LNCaP clone FGC (cell line): ENCODE measurements at regions not wholly inside any gene's neighbourhood (a gene's known extent, or its start where the extent isn't known, plus 50 kb on each side); places are given as distances from the start of the nearest gene placed in this dataset.

ENCODE experiments used
- DNase-seq: peaks from one replicate; pipeline ENCODE4 v3.0.0-alpha.2; 2011; ENCODE audit warnings: low read depth
- H3K4me3 ChIP-seq: 2 replicates; pipeline ENCODE4 v1.5.1; 2011; ENCODE audit warnings: mild to moderate bottlenecking, low read depth, low read length, control low read depth
- TF ChIP-seq, protein P1 (sequence below): IDR thresholded peaks from 2 replicates; pipeline ENCODE4 v1.5.1; 2012; ENCODE audit warnings: mild to moderate bottlenecking; ENCODE audit not compliant: control insufficient read depth, insufficient read depth; ENCODE audit errors: extremely low read depth

DNA sequence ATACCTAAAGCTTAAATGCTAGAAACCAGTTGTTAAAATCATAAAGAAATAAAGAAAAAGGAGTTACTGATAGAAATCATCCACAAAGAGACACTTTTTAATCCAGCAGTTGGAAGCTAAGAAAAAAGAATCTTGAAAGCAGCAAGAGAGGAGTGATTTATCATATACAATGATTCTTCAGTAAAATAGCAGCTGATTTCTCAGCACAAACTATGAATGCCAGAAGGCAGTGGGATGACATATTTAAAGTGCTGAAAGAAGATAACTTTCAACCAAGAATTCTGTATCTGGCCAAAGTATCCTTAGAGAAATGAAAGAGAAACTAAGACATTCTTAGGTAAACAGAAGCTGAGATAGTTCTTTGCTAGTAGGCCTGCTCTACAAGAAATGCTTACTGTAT lies 366.0 kb downstream of the HTR1A start:
- no peak for DNase-seq
- no peak overlapping the region for H3K4me3 ChIP-seq
- TF ChIP-seq, protein P1, sequence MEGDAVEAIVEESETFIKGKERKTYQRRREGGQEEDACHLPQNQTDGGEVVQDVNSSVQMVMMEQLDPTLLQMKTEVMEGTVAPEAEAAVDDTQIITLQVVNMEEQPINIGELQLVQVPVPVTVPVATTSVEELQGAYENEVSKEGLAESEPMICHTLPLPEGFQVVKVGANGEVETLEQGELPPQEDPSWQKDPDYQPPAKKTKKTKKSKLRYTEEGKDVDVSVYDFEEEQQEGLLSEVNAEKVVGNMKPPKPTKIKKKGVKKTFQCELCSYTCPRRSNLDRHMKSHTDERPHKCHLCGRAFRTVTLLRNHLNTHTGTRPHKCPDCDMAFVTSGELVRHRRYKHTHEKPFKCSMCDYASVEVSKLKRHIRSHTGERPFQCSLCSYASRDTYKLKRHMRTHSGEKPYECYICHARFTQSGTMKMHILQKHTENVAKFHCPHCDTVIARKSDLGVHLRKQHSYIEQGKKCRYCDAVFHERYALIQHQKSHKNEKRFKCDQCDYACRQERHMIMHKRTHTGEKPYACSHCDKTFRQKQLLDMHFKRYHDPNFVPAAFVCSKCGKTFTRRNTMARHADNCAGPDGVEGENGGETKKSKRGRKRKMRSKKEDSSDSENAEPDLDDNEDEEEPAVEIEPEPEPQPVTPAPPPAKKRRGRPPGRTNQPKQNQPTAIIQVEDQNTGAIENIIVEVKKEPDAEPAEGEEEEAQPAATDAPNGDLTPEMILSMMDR: no peak

- H3K4me3 ChIP-seq: no peak overlapping the region
- no peak for DNase-seq
- TF ChIP-seq, protein P1: no peak
Observed at GRCh38 chr5:63573380-63573779, 388.9 kb downstream of the HTR1A start.

- no peak overlapping the region for H3K4me3 ChIP-seq
- TF ChIP-seq, protein P1: no peak
- DNase-seq: no peak
Observed at GRCh38 chr5:63572740-63573139, 389.5 kb downstream of the HTR1A start.

- no peak for DNase-seq
- TF ChIP-seq, protein P1: no peak
- H3K4me3 ChIP-seq: no peak overlapping the region
Observed at GRCh38 chr5:63570752-63571151, 391.5 kb downstream of the HTR1A start.

DNA sequence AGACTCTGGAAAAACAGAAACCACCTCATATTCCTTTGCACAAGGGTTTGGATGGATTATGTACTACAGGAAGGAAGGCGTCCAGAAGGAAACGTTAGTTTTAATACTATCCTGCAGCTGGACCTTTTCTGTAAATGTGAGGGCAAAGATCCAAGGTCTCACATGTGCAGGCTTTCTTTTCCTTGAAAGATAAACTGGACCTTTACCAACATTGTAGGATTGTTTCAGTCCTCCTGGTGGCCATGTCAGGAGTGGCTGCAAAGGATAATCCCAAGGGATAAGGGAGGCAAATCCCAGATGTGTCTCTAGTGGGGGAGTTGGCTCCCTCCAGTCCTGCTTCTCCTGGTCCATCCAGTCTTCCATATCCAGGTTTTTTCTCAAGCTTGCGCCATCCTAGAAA lies 397.5 kb downstream of the HTR1A start:
- DNase-seq: no peak
- H3K4me3 ChIP-seq: no peak overlapping the region
- TF ChIP-seq, protein P1: no peak

DNA sequence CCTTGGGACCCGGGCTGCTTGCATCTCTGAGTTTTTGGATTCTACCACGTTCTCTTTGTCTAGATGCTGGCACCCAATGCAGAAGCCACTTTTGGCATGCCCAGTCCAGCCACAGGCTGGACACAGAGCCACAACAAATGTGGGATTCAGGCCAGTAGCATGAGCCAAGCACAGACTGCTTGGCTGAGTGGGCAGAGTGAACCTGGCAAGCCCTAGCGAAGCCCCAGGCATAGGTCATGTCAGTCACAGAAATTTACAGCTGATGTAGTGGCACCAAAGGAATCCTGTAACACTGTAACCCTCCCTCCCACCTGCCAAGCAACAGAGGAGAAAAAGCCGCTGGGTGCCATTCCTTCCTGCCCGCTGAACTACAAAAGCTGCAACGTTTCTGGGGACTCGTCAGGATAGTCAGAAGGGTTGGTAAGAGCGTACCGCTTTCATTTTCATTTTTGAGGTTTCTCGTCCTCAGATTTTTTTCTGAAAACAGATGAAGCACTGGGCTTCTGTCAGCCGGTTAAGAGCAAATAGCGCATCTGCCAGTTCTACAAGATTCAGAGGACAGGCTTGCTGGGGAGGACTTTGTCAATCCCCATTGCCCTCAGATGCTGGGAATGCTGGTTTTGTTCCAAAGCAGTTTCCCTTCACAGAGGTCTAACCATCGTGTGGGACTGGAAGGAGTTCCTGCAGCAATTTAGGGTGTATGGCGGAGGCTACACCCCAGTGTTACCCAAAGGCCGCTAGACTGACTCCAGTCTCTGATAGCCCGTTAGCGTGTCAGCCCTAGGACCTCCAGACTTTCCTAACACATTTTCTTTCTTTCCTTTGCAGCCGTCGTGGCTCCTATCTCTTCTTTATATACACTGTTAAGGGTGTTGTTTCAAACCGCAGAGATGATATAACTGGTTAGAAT lies 399.0 kb downstream of the HTR1A start:
- H3K4me3 ChIP-seq: no peak overlapping the region
- TF ChIP-seq, protein P1: no peak
- DNase-seq: no peak

DNA sequence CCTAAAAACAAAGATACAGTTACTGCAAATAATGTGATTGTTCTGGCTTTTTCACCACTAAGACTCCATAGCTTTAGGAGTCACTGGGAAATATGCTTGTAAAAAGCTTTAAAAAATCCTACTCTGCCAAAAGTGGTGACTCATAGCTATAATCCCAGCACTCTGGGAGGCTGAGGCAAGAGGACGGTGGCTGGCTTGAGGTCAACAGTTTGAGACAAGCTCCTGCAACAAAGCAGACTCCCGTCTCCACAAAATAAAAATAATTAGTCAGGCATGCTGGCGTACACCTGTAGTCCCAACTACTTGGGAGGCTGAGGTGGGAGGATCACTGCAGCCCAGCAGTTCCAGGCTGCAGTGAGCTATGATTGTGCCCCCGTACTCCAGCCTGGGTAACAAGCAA lies 406.4 kb downstream of the HTR1A start:
- TF ChIP-seq, protein P1: no peak
- peak; percentile 30 for DNase-seq
- H3K4me3 ChIP-seq: no peak overlapping the region
